IgD-negative memory B cell (primary cell): ENCODE measurements at regions not wholly inside any gene's neighbourhood (a gene's known extent, or its start where the extent isn't known, plus 50 kb on each side); places are given as distances from the start of the nearest gene placed in this dataset.
"Not testable (repeated sequence)": the region's sequence is repeated elsewhere in the genome, so short reads cannot be mapped to it uniquely, and the experiment has no call there.

Experiments used
- H3K27ac Mint-ChIP-seq, 3 donors: one replicate each; pipeline ENCODE4 v1.8.0; 2020 to 2022; ENCODE audit warnings: mild to moderate bottlenecking in 3 of 3, mixed read lengths in 3 of 3, moderate library complexity in 1 of 3
- H3K27me3 Mint-ChIP-seq: one replicate; pipeline ENCODE4 v1.8.0; 2021; ENCODE audit warnings: mixed read lengths
- H3K36me3 Mint-ChIP-seq: one replicate; pipeline ENCODE4 v1.8.0; 2020; ENCODE audit warnings: mild to moderate bottlenecking, mixed read lengths
- H3K4me1 Mint-ChIP-seq, 3 donors: one replicate each; pipeline ENCODE4 v1.8.0; 2020 to 2022; ENCODE audit warnings: mixed read lengths in 3 of 3, mild to moderate bottlenecking in 1 of 3
- H3K4me3 Mint-ChIP-seq, 4 donors: one replicate each; pipeline ENCODE4 v1.8.0; 2020 to 2022; ENCODE audit warnings: mild to moderate bottlenecking in 4 of 4, mixed read lengths in 4 of 4, moderate library complexity in 3 of 4
- H3K9me3 Mint-ChIP-seq, 3 donors: one replicate each; pipeline ENCODE4 v1.8.0; 2020 to 2021; ENCODE audit warnings: mixed read lengths in 3 of 3, mild to moderate bottlenecking in 1 of 3

- not testable (repeated sequence) for H3K4me1 Mint-ChIP-seq, H3K36me3 Mint-ChIP-seq, H3K27me3 Mint-ChIP-seq, H3K4me3 Mint-ChIP-seq, H3K9me3 Mint-ChIP-seq, H3K27ac Mint-ChIP-seq
Measured at GRCh38 chr7:114076392-114077157, 157.8 kb upstream of the PPP1R3A start.

- Mint-ChIP-seq H3K9me3 (no peaks in the 10 kb centered on the region), H3K36me3 (no peaks in the 10 kb centered on the region), H3K4me3 (no peak overlapping the region), H3K27me3 (peaks cover 4% of the 10 kb centered on the region), H3K4me1 (no peaks in the 10 kb centered on the region), H3K27ac (no peak overlapping the region)
Measured at GRCh38 chr7:114073701-114074100, 154.9 kb upstream of the PPP1R3A start.

- Mint-ChIP-seq H3K27ac (no peak overlapping the region), H3K4me3 (no peak overlapping the region), H3K4me1 (no peaks in the 10 kb centered on the region), H3K36me3 (no peaks in the 10 kb centered on the region), H3K9me3 (no peaks in the 10 kb centered on the region), H3K27me3 (peaks cover 6% of the 10 kb centered on the region)
Measured at GRCh38 chr7:114070246-114070645, 151.4 kb upstream of the PPP1R3A start.

- H3K27ac Mint-ChIP-seq: no peak overlapping the region
- no peaks in the 10 kb centered on the region for H3K4me1 Mint-ChIP-seq
- H3K36me3 Mint-ChIP-seq: no peaks in the 10 kb centered on the region
- peaks cover 2% of the 10 kb centered on the region for H3K27me3 Mint-ChIP-seq
- H3K9me3 Mint-ChIP-seq: peaks cover 0 to under 1% (median 0%) of the 10 kb centered on the region in 3 donors
- H3K4me3 Mint-ChIP-seq: no peak overlapping the region
Measured at GRCh38 chr7:114062810-114063209, 144.0 kb upstream of the PPP1R3A start.

- H3K27ac Mint-ChIP-seq: peak overlapping the region in 1 of 3 donors; percentile 74
Measured at GRCh38 chr7:114051871-114052331, 133.1 kb upstream of the PPP1R3A start.

GRCh38 chr7:114050571-114050970, 131.8 kb upstream of the PPP1R3A start:
- Mint-ChIP-seq H3K4me1 (peaks cover 21 to 32% (median 25%) of the 10 kb centered on the region in 3 donors), H3K36me3 (peaks cover 2% of the 10 kb centered on the region), H3K9me3 (peaks cover 0 to 2% (median 0%) of the 10 kb centered on the region in 3 donors), H3K27me3 (no peaks in the 10 kb centered on the region), H3K27ac (no peak overlapping the region), H3K4me3 (no peak overlapping the region)

More at GRCh38 chr7:114051871-114052331, 133.1 kb upstream of the PPP1R3A start:
- Mint-ChIP-seq H3K4me3 (peak overlapping the region in 1 of 4 donors; percentile 1), H3K9me3 (peaks cover 0 to 2% (median 2%) of the 10 kb centered on the region in 3 donors), H3K27me3 (peaks cover 4% of the 10 kb centered on the region), H3K36me3 (peaks cover 3% of the 10 kb centered on the region), H3K4me1 (peaks cover 21 to 32% (median 25%) of the 10 kb centered on the region in 3 donors)

- no peaks in the 10 kb centered on the region for H3K27me3 Mint-ChIP-seq
- peak overlapping the region in 1 of 3 donors; percentile 76 for H3K27ac Mint-ChIP-seq
- peaks cover 21 to 32% (median 25%) of the 10 kb centered on the region in 3 donors for H3K4me1 Mint-ChIP-seq
- peaks cover 0 to 2% (median 0%) of the 10 kb centered on the region in 3 donors for H3K9me3 Mint-ChIP-seq
- H3K4me3 Mint-ChIP-seq: peak overlapping the region in 2 of 4 donors; percentile 51 to 79
- H3K36me3 Mint-ChIP-seq: peaks cover 2% of the 10 kb centered on the region
Measured at GRCh38 chr7:114048386-114049235, 129.8 kb upstream of the PPP1R3A start.

GRCh38 chr7:114047889-114048288, 129.1 kb upstream of the PPP1R3A start:
- Mint-ChIP-seq H3K4me1 (peaks cover 17 to 29% (median 21%) of the 10 kb centered on the region in 3 donors), H3K36me3 (peaks cover 2% of the 10 kb centered on the region), H3K27ac (peak overlapping the region in 1 of 3 donors; percentile 76), H3K4me3 (peak overlapping the region in 1 of 4 donors; percentile 3), H3K27me3 (no peaks in the 10 kb centered on the region), H3K9me3 (no peaks in the 10 kb centered on the region)

GRCh38 chr7:114033475-114033874, 114.7 kb upstream of the PPP1R3A start:
- H3K27me3 Mint-ChIP-seq: no peaks in the 10 kb centered on the region
- no peaks in the 10 kb centered on the region for H3K36me3 Mint-ChIP-seq
- peak overlapping the region in 1 of 3 donors; percentile 39 for H3K27ac Mint-ChIP-seq
- H3K9me3 Mint-ChIP-seq: no peaks in the 10 kb centered on the region
- H3K4me1 Mint-ChIP-seq: no peaks in the 10 kb centered on the region
- no peak overlapping the region for H3K4me3 Mint-ChIP-seq

GRCh38 chr7:114026486-114027089, 107.8 kb upstream of the PPP1R3A start:
- H3K27me3 Mint-ChIP-seq: peaks cover 1% of the 10 kb centered on the region
- H3K27ac Mint-ChIP-seq: no peak overlapping the region
- H3K9me3 Mint-ChIP-seq: no peaks in the 10 kb centered on the region
- no peak overlapping the region for H3K4me3 Mint-ChIP-seq
- H3K4me1 Mint-ChIP-seq: no peaks in the 10 kb centered on the region
- no peaks in the 10 kb centered on the region for H3K36me3 Mint-ChIP-seq

- no peaks in the 10 kb centered on the region for H3K36me3 Mint-ChIP-seq
- no peaks in the 10 kb centered on the region for H3K9me3 Mint-ChIP-seq
- no peak overlapping the region for H3K4me3 Mint-ChIP-seq
Measured at GRCh38 chr7:114021135-114021534, 102.3 kb upstream of the PPP1R3A start.

GRCh38 chr7:114008696-114009095, 89.9 kb upstream of the PPP1R3A start:
- H3K4me1 Mint-ChIP-seq: peaks cover 0 to 2% (median 0%) of the 10 kb centered on the region in 3 donors
- no peaks in the 10 kb centered on the region for H3K36me3 Mint-ChIP-seq
- no peak overlapping the region for H3K27ac Mint-ChIP-seq
- H3K27me3 Mint-ChIP-seq: no peaks in the 10 kb centered on the region
- H3K9me3 Mint-ChIP-seq: peaks cover 2 to 3% (median 2%) of the 10 kb centered on the region in 3 donors
- no peak overlapping the region for H3K4me3 Mint-ChIP-seq

More at GRCh38 chr7:114021135-114021534, 102.3 kb upstream of the PPP1R3A start:
- peaks cover 3% of the 10 kb centered on the region for H3K27me3 Mint-ChIP-seq
- no peak overlapping the region for H3K27ac Mint-ChIP-seq
- no peaks in the 10 kb centered on the region for H3K4me1 Mint-ChIP-seq

- H3K36me3 Mint-ChIP-seq: peaks cover under 1% of the 10 kb centered on the region
- no peak overlapping the region for H3K4me3 Mint-ChIP-seq
- H3K4me1 Mint-ChIP-seq: peaks cover 0 to 2% (median 0%) of the 10 kb centered on the region in 3 donors
- H3K9me3 Mint-ChIP-seq: peaks cover 2 to 8% (median 5%) of the 10 kb centered on the region in 3 donors
- no peaks in the 10 kb centered on the region for H3K27me3 Mint-ChIP-seq
- no peak overlapping the region for H3K27ac Mint-ChIP-seq
Measured at GRCh38 chr7:114007386-114007785, 88.6 kb upstream of the PPP1R3A start.

GRCh38 chr7:113998934-113999333, 80.1 kb upstream of the PPP1R3A start:
- H3K27ac Mint-ChIP-seq: no peak overlapping the region
- H3K4me3 Mint-ChIP-seq: no peak overlapping the region
- H3K9me3 Mint-ChIP-seq: peaks cover 0 to 15% (median 7%) of the 10 kb centered on the region in 3 donors
- peaks cover 6% of the 10 kb centered on the region for H3K36me3 Mint-ChIP-seq
- H3K27me3 Mint-ChIP-seq: no peaks in the 10 kb centered on the region
- peaks cover 0 to 1% (median 0%) of the 10 kb centered on the region in 3 donors for H3K4me1 Mint-ChIP-seq

GRCh38 chr7:113996405-113996804, 77.6 kb upstream of the PPP1R3A start:
- Mint-ChIP-seq H3K27ac (no peak overlapping the region), H3K4me3 (no peak overlapping the region), H3K27me3 (no peaks in the 10 kb centered on the region), H3K9me3 (peaks cover 0 to 2% (median 0%) of the 10 kb centered on the region in 3 donors), H3K36me3 (no peaks in the 10 kb centered on the region), H3K4me1 (no peaks in the 10 kb centered on the region)
